OCI-LY1 (cell line): ENCODE measurements at regions not wholly inside any gene's neighbourhood (a gene's known extent, or its start where the extent isn't known, plus 50 kb on each side); places are given as distances from the start of the nearest gene placed in this dataset.

ENCODE experiments used
- H2AFZ ChIP-seq: fragments of 200-600 bp; sonication (generic), shearing (Covaris generic); 2 replicates; pipeline ENCODE4 v1.6.0; 2014; ENCODE audit warnings: antibody characterized with exemption, mild to moderate bottlenecking, low read length
- H3F3A ChIP-seq: fragments of 200-600 bp; sonication (generic), shearing (Covaris generic); 2 replicates; pipeline ENCODE4 v1.6.0; 2014; ENCODE audit warnings: mild to moderate bottlenecking, antibody characterized with exemption, low read length, moderate library complexity; ENCODE audit not compliant: insufficient read depth
- H3K27ac ChIP-seq: fragments of 200-600 bp; sonication (generic); 2 replicates; pipeline ENCODE4 v1.5.1; 2014; ENCODE audit warnings: low read length, mixed run types, mild to moderate bottlenecking, low read depth; ENCODE audit not compliant: poor library complexity, severe bottlenecking
- H3K27me3 ChIP-seq: fragments of 200-600 bp; sonication (generic); 2 replicates; pipeline ENCODE4 v1.6.0; 2014; ENCODE audit warnings: antibody characterized with exemption, mild to moderate bottlenecking, low read length, moderate library complexity; ENCODE audit not compliant: insufficient read depth
- H3K36me3 ChIP-seq: fragments of 200-600 bp; sonication (generic); 2 replicates; pipeline ENCODE4 v1.6.1; 2014; ENCODE audit warnings: mild to moderate bottlenecking, antibody characterized with exemption, low read length, moderate library complexity, mixed read lengths; ENCODE audit not compliant: insufficient read depth
- H3K4me1 ChIP-seq: fragments of 200-600 bp; sonication (generic); 2 replicates; pipeline ENCODE4 v1.5.1; 2014; ENCODE audit warnings: mild to moderate bottlenecking, low read length, moderate library complexity; ENCODE audit not compliant: insufficient read depth, severe bottlenecking
- H3K4me2 ChIP-seq: fragments of 200-600 bp; sonication (generic), shearing (Covaris generic); 2 replicates; pipeline ENCODE4 v1.6.1; 2014; ENCODE audit warnings: low read length
- H3K4me3 ChIP-seq: fragments of 200-600 bp; sonication (generic); 2 replicates; pipeline ENCODE4 v1.5.1; 2014; ENCODE audit warnings: low read length, low read depth, mild to moderate bottlenecking, mixed read lengths; ENCODE audit not compliant: poor library complexity, severe bottlenecking
- H3K79me2 ChIP-seq: fragments of 200-600 bp; shearing (Covaris generic); 2 replicates; pipeline ENCODE4 v1.6.1; 2016; ENCODE audit warnings: mixed run types, low read length, mixed read lengths; ENCODE audit not compliant: insufficient read depth
- H3K9ac ChIP-seq: fragments of 200-600 bp; sonication (generic), shearing (Covaris generic); 2 replicates; pipeline ENCODE4 v1.6.1; 2014; ENCODE audit warnings: mild to moderate bottlenecking, low read length, mixed read lengths
- H3K9me2 ChIP-seq: fragments of 200-600 bp; sonication (generic), shearing (Covaris generic); 2 replicates; pipeline ENCODE4 v1.6.1; 2014; ENCODE audit warnings: low read depth, mild to moderate bottlenecking, low read length, mixed read lengths
- H3K9me3 ChIP-seq: fragments of 200-600 bp; shearing (Covaris generic); 2 replicates; pipeline ENCODE4 v1.6.1; 2014; ENCODE audit warnings: low read length, mixed read lengths
- H4K20me1 ChIP-seq: fragments of 200-600 bp; sonication (generic), shearing (Covaris generic); 2 replicates; pipeline ENCODE4 v1.6.0; 2016; ENCODE audit warnings: mild to moderate bottlenecking, low read length; ENCODE audit not compliant: insufficient read depth
- EZH2 ChIP-seq: fragments of 200-600 bp; sonication (generic), shearing (Covaris generic); IDR thresholded peaks from 2 replicates; pipeline ENCODE4 v1.8.0; 2017; ENCODE audit warnings: borderline replicate concordance, mixed run types, mild to moderate bottlenecking, antibody characterized with exemption, low read length, moderate library complexity, mixed read lengths
- TF ChIP-seq, protein P1 (sequence below): fragments of 200-600 bp; sonication (generic), shearing (Covaris generic); IDR thresholded peaks from 2 replicates; pipeline ENCODE4 v1.5.1; 2017; ENCODE audit warnings: mild to moderate bottlenecking, antibody characterized with exemption, low read length, moderate library complexity, mixed read lengths

DNA sequence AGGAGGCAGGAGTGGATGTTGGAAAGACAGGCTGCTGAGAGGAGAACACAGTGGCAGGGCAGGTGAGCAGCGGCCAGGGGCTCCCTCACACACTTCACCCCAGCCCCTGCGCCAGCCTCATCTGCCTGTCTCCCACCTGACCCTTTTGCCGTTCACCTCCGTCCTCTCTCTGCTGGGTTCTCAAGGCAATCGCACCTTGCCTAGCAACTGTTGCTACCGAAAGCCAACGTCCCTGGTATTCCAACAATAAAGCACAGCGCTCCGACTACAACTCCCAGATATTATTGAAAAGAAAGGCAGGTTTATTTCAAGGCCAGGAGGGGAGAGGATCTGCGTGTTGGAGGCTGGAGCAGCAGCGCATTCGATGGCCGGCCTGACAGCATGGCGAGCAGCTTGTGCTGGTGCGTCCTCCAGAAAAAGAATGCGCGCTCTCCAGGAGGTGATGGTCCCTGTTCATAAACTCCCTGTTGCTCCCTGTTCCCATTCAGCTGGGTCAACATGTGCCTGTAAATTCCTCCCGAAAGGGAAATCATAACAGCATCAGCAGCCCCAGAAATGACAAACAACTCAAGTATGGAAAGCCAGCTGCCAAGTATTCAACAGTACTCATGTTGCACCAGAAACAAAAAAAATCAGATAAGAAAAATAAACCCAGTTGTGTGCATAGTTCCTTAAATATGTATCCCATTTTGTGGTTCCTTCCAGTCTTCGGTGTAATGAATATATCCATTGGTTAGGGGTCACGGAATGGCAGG lies 153.0 kb upstream of the DIO3 start:
- H4K20me1 ChIP-seq: no peaks in the 10 kb centered on the region
- H3F3A ChIP-seq: no peaks in the 10 kb centered on the region
- H2AFZ ChIP-seq: no peak overlapping the region
- TF ChIP-seq EZH2: no peak
- TF ChIP-seq, protein P1, sequence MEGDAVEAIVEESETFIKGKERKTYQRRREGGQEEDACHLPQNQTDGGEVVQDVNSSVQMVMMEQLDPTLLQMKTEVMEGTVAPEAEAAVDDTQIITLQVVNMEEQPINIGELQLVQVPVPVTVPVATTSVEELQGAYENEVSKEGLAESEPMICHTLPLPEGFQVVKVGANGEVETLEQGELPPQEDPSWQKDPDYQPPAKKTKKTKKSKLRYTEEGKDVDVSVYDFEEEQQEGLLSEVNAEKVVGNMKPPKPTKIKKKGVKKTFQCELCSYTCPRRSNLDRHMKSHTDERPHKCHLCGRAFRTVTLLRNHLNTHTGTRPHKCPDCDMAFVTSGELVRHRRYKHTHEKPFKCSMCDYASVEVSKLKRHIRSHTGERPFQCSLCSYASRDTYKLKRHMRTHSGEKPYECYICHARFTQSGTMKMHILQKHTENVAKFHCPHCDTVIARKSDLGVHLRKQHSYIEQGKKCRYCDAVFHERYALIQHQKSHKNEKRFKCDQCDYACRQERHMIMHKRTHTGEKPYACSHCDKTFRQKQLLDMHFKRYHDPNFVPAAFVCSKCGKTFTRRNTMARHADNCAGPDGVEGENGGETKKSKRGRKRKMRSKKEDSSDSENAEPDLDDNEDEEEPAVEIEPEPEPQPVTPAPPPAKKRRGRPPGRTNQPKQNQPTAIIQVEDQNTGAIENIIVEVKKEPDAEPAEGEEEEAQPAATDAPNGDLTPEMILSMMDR: no peak
- H3K79me2 ChIP-seq: no peaks in the 10 kb centered on the region
- no peaks in the 10 kb centered on the region for H3K4me1 ChIP-seq
- H3K4me3 ChIP-seq: no peak overlapping the region
- H3K27me3 ChIP-seq: no peaks in the 10 kb centered on the region
- H3K9me2 ChIP-seq: no peaks in the 10 kb centered on the region
- H3K27ac ChIP-seq: no peak overlapping the region
- no peak overlapping the region for H3K4me2 ChIP-seq
- H3K9ac ChIP-seq: no peak overlapping the region
- no peaks in the 10 kb centered on the region for H3K36me3 ChIP-seq
- H3K9me3 ChIP-seq: no peaks in the 10 kb centered on the region

DNA sequence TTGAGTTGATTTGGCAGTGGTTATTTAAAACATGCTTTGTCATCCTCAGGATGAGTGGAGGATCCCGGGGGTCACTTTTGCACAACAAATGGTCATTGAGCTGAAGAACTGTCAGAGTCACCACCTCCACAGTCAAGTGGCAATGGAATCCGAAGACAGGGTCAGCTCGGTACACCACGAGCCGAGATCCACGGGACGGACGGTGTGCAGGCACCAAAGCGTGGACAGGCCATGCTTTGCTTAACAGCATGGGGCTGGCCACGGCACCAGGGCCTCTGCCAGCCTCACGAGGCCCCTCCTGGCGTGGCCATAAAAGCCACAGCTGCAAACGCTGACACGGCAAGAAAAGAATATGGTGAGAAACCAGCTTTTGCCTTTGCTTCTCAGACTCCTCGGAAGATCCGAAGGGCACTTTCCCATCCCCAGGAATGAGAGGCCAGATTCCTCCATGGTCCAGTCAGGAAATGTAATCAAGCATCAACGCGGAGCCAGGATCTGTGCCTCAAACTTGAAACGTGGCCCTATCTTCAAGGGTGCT lies 152.2 kb upstream of the DIO3 start:
- H3K79me2 ChIP-seq: no peaks in the 10 kb centered on the region
- TF ChIP-seq EZH2: no peak
- TF ChIP-seq, protein P1: no peak
- H3K4me1 ChIP-seq: no peaks in the 10 kb centered on the region
- H3K9me3 ChIP-seq: no peaks in the 10 kb centered on the region
- H3K4me2 ChIP-seq: no peak overlapping the region
- no peaks in the 10 kb centered on the region for H4K20me1 ChIP-seq
- H3K27me3 ChIP-seq: no peaks in the 10 kb centered on the region
- no peaks in the 10 kb centered on the region for H3F3A ChIP-seq
- H3K9ac ChIP-seq: no peak overlapping the region
- H3K27ac ChIP-seq: no peak overlapping the region
- H3K36me3 ChIP-seq: no peaks in the 10 kb centered on the region
- no peaks in the 10 kb centered on the region for H3K9me2 ChIP-seq
- H3K4me3 ChIP-seq: no peak overlapping the region
- no peak overlapping the region for H2AFZ ChIP-seq

DNA sequence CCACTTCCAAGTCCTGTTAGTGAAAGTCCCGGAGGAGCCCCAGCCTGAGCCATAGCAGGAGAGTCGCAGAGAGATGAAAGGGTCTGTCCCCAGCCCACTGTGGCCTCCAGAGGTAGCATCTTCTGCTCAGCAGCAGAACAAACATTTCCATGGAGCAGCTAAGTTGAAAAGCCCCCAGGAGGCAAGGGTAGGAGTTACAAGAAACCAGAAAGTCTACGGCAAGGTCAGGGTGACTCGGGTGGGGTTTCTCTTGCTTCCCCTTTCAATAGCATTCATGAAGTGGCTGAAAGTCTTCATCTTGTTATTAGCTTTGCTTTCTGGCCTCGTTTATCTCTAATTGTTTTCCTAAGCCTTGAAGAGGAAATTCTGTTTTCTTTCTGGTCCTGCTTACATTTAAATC lies 151.2 kb upstream of the DIO3 start:
- H4K20me1 ChIP-seq: no peaks in the 10 kb centered on the region
- no peaks in the 10 kb centered on the region for H3K27me3 ChIP-seq
- no peak overlapping the region for H3K9ac ChIP-seq
- H3K27ac ChIP-seq: no peak overlapping the region
- H3K4me3 ChIP-seq: no peak overlapping the region
- H3K4me2 ChIP-seq: no peak overlapping the region
- H2AFZ ChIP-seq: no peak overlapping the region
- no peak for TF ChIP-seq EZH2
- TF ChIP-seq, protein P1: no peak
- no peaks in the 10 kb centered on the region for H3K9me3 ChIP-seq
- no peaks in the 10 kb centered on the region for H3K9me2 ChIP-seq
- no peaks in the 10 kb centered on the region for H3K79me2 ChIP-seq
- H3K36me3 ChIP-seq: no peaks in the 10 kb centered on the region
- no peaks in the 10 kb centered on the region for H3F3A ChIP-seq
- no peaks in the 10 kb centered on the region for H3K4me1 ChIP-seq
